ENCODE measurements at regions not wholly inside any gene's neighbourhood (a gene's known extent, or its start where the extent isn't known, plus 50 kb on each side); places are given as distances from the start of the nearest gene placed in this dataset.

- peak in 1 of 2 donors; percentile 4 for DNase-seq (ENCODE audit: low read depth in 2 of 2)
These were observed 133.7 kb downstream of the AEBP2 start for GRCh38 chr12:19572920-19573558.

DNA sequence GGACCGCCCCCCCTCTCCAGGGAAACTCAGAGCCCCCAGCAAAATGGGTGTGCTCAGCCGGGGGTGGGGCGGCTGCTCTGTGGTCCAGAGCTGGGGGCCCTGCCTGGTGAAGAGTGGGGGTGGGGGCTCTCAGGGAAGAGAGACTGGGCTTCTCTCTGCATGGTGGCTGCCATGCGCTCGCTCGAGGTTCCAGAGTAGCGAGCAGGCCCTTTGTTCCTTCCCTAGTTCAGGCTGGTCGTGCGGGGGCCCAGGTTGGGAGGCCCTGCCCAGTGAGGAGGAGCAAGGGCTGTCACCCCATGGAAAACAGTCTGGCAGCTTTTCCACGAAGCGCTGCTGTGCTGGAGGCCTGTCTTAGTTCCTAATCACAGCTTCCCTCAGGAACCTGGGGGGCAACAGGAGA lies 134.6 kb downstream of the AEBP2 start:
- no peak for DNase-seq (ENCODE audit: low read depth in 2 of 2)

DNA sequence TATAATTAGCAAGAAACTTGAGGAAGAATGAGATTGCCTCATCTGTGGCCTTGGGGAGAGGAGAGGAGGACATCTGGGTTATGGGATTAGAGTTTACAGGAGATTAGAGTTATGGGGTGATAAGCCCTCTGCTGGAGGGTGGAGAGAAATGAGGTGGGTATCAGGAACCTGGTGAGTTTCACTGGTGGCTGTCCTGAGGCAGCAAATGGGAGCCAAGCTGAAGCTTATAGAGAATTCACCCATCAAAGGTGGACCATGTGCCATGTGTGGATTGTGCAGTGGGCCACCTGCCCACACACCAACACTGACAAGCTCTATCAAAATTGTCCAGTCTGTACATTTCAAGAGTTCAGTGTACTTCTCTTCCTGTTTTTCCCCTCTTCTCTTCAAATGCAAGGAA lies 135.3 kb downstream of the AEBP2 start:
- no peak for DNase-seq (ENCODE audit: low read depth in 2 of 2)

DNA sequence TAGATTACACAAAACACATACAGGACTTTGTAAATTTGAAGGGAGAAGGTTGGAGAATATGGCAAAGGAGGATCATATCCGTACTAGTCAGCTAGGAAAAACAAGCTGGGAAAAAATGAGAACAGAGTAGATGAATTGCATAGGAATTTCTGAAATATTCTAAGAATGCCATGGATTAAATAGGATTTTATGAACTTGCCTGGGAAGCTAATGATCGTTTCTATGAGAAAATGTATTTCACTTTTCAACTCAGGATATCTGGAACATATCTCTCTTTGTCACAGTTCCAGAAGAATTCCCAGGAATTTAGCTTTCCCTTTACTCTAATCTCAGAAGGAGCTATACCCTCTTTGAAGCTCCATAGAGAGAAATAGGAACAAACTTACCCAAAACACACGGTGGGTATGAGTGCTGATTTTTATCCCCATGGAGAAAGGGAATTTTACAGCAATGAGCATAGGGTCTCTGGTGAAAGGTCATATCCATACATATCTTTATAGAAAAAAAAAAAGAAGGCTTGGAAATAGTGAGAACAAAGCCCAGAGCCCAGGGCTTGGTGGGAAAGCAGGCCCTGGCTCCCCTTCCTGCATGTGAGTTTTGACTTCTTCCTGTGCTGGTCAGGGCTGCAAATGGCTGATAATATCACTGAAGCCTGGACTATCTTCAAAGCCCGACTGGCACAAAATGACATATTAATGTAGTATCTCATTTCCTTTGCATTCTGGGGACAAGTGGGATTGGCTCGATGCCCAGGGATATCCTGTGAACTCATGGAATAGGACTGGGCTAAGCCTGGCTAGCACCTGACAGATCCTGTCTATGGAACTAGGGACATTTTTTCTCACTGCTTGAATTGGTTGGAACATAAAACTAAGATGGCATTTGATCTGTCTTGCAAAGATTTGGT lies 136.3 kb downstream of the AEBP2 start:
- DNase-seq (ENCODE audit: low read depth in 2 of 2) = no peak

GRCh38 chr12:19576506-19577280 lies 137.4 kb downstream of the AEBP2 start:
- DNase-seq (ENCODE audit: low read depth in 2 of 2) = no peak

DNA sequence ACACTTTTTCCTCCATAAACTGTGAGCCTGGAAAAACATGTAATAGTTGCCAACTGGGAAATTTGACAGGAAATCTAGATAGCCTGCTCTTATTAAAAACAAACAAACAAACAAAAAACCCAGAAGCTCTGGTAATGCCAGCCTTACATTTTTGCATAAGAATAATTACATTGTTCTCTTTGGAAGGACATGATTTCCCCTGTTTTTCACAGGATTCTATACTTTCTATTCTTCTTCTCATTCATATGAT lies 137.9 kb downstream of the AEBP2 start:
- no peak for DNase-seq (ENCODE audit: low read depth in 2 of 2)

DNA sequence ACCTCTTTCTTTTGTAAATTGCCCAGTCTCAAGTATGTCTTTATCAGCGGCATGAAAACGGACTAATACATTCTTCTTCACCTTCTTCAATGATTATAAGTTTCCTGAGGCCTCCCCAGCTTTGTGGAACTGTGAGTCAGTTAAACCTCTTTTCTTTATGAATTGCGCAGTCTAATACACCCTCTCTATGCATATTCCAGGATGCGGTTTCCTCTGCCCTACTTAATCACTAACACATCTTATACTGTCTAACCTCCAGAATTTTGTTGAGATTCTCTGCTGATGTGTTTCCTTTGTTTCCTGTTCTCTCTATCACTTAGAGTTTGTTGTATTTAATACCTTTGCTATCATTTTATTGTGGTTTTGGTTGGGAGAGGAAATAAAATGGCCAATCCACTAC lies 145.4 kb downstream of the AEBP2 start:
- no peak for DNase-seq (ENCODE audit: low read depth in 2 of 2)

- DNase-seq (ENCODE audit: low read depth in 2 of 2) = no peak
These were observed 149.7 kb downstream of the AEBP2 start for GRCh38 chr12:19588951-19589350.

DNA sequence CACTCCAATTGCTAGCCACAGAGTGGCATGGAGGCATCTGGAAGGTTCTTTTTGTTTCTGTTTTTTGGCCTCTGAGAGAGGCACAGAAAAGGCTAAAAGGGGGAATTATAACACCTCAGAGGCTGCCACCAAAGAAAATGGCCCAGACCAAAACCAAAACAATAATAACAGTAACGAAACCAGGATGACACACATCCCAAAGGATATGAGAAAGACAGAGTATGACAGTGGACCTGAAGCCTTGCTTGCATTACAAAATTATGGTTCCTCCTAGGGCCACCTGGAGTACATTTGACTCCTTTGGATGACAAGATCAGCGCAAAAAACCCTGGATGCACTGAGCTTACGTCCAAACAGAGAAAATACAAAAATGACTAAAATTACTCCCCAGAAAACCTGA lies 152.7 kb downstream of the AEBP2 start:
- no peak for DNase-seq (ENCODE audit: low read depth in 2 of 2)

DNA sequence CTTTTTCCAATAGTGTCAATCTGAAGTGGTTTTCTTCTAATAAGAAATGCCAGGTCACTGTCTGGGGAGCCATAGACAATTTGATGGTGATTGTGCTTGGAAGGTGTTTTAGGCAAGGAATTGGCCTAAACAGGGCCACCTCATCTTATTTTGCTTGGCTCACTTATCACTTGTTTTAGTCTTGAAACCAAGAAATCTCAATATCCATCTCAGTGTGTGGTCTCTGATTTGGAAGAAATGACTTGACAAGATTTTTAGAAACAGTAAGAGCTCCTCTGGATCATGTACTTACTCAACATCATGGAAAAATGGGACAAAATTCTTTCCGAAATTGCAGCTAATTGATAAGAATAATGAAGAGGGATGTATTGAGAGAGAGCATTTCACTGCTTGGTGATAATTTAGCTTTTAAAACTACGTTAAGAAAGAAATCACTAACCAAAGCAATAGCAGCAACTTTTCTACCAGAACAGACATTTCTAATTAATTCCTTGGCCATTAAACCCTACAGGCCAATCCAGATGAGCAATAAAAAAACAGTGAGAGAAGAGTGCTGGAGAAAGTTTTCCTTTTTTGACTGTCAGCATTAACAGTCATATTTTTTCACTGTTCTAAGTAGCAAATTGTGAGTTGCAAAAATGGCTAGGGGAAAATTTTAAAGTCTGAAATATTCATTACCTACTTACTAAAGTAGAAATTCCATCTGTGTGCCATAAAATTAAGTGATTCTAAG lies 157.3 kb downstream of the AEBP2 start:
- no peak for DNase-seq (ENCODE audit: low read depth in 2 of 2)

GRCh38 chr12:19597167-19598026 lies 158.1 kb downstream of the AEBP2 start:
- no peak for DNase-seq (ENCODE audit: low read depth in 2 of 2)

DNA sequence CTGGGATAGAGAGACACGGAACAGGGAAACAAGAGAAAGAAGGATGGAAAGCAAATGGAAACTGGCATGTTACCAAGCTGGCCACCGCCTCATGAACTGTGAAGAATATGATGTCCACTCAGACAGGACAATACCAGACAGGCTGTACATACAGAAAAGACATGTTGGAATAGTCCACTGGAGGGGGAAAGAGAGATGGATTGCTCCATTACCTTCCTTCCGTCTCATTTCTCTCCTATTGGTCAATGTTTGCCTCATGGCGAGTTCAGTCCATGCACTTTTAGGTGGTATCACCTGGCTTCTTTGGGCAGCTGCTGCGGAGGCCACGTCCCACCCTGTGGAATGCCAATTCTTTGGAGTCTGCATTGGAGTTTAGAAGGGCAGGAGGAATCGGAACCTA lies 166.4 kb downstream of the AEBP2 start:
- no peak for DNase-seq (ENCODE audit: low read depth in 2 of 2)

DNA sequence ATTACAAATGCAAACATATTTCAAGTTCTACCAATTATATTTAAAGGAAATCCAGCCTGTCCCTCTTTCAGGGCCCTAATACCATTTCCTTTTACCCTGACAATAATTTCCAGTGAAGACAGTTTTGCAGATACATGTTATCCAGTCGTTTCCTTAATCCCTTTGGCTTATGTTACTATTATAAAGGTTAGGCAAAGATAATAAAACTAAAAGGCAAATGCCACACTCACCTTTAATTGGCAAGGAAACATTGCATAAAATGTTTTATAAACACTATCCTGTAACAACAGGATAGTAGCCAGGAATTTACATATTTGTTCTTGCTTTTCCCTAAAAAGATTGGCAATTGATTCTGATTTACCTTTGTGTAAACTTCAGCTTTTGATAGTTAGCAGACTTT lies 168.7 kb downstream of the AEBP2 start:
- DNase-seq (ENCODE audit: low read depth in 2 of 2) = no peak

DNA sequence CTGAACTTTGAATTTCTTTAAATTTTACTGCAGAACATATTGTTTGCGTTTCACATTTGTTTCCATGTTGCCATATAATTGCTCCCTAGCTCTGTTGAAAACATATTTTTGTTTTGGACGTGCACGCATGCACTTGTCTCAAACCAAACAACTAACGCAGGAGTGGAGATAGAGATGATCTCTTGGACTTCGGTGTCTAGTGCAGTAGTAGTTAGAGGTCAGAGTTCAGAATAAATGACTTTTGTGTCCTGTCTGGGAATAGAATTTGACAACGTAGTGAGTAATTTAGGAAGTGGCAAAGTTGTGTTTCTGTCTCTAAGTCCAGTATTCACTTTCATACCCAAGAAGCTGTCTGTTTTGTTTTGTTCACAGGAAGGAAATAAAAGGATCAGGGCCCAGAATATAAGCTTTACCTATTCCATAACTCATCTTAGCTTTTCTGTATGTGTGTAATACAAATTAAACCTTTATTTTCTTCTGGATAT lies 173.8 kb downstream of the AEBP2 start:
- DNase-seq (ENCODE audit: low read depth in 2 of 2) = no peak

DNA sequence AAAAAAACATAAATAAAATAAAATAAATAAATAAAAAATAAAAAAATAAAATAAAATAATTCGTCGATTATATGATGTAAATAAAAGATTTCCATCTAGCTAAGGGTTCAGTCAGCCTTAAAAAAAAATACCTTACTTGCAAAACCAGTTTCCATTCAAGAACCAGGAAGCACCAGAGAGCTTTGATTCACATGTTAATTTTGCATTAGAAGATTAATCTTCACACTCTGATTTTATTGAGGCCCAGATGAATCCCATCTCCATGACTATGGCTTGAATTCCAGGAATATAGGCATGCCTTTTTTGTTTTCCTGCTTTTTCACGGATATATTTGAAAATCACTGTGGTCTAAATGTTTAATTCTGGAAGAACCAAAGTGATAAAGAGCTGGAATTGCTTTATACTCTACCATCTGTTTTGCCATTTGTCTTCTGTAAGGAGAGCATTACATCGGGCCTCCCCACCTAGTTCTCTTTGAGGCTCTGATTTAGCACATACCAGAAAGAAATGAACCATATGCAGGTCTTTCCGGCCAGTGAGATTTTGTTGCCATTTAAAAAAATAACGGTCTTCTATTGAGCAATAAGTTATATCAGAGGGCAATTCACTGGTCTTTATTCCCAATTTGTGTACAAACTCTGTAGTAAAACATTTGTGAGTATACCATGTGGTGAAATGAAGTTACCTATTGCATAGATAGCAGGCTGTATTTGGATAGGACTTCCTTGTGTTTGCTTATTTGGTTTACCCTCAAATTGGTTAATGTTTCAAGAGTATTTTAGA lies 175.5 kb downstream of the AEBP2 start:
- no peak for DNase-seq (ENCODE audit: low read depth in 2 of 2)

- DNase-seq (ENCODE audit: low read depth in 2 of 2) = no peak
These were observed 176.1 kb downstream of the AEBP2 start for GRCh38 chr12:19615384-19615725.

- DNase-seq (ENCODE audit: low read depth in 2 of 2) = no peak
These were observed 177.5 kb downstream of the AEBP2 start for GRCh38 chr12:19616781-19617180.

DNA sequence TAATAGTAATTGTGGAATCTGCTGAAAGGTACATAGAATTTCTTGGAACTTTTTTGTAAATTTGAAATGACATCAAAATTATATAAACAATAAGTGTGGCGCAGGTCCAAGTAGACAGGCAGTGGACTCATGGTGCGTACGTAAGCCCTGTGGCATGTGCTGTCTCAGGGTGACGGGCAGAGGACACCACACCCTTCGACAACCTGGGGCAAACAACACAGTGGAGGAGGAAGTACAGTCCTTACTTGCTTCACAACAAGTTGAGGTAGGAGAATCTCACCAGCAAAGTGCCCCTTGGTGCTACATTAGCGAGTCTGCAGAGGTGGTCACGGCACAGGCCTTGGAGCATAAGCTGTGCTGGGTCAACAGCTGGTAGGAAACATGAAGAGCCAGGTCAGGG lies 180.9 kb downstream of the AEBP2 start:
- no peak for DNase-seq (ENCODE audit: low read depth in 2 of 2)

DNA sequence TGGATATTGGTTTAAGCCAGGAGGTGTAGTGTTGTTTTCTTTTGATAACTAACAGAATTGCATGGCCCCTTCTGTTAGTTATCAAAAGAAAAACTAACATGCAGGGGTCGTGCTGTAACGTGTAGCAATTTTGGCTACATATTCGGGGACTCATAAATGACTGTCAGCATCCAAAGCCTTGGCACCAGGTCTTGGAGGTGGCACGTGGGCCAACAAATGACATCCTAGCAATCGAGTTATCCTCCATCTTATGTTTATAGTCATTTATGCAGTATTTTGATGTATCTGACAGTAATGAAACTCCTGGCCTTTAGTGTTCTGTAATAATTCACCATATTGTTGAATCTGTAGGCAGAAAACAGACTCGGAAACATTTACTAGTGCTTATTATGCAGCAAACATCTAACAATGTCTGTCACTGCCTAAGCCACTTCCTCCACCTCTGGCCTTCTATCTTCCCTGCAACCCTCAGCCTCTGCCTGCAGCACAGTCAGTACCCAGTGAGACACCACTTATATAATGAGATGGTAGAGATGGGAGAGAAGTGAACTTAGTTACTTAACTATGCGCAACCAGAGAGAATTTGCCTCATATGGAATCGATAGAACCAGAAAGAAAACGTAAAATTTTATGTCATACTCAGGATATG lies 184.6 kb downstream of the AEBP2 start:
- DNase-seq (ENCODE audit: low read depth in 2 of 2) = no peak

- DNase-seq (ENCODE audit: low read depth in 2 of 2) = no peak
These were observed 185.2 kb downstream of the AEBP2 start for GRCh38 chr12:19624491-19624890.
